ENCODE measurements at regions not wholly inside any gene's neighbourhood (a gene's known extent, or its start where the extent isn't known, plus 50 kb on each side); places are given as distances from the start of the nearest gene placed in this dataset.

DNA sequence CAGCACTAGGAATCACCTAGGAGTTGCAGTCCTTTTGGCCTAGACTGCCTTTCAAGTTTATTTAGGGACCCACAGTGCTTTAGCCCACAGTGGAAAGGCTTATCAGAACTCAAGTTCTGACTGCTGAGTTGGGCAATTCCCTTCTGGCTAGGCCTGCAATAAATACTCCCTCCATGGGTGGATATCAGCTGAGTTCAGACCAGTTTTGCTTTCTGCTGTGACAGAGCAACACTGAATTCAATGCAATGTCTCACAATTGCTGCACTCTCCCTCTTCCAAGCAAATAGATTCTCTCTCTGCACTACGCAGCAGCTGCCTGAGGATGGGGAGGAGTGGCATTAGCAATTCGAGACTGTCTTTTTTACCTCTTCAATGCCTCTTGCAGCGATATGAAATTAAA, 1153.3 kb downstream of the SORCS1 start:
- no peak for TF ChIP-seq CTCF (IDR thresholded peaks at IDR 0.05; ENCODE audit: extremely low read depth, missing control alignments)
- DNase-seq (ENCODE audit: low spot score): no peak

DNA sequence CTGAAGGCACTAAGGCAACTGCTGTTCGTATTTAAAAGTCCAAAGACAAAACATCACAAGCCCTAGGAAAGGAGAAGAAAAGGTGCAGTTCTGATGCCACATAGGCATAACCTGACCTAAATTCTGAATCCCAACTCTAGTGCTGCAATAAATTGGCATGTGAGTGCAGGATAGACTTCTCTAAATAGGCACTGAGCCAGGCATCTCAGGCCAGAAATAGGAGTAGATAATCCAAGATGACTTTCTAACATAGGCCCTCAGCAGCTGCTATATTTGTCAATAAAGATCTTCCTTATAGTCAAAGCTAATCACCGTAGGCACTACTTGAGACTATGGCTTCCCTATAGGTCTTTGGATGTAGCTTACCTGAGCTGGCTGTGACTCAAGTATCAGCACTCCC, 1163.8 kb downstream of the SORCS1 start:
- no peak for TF ChIP-seq CTCF (IDR thresholded peaks at IDR 0.05; ENCODE audit: extremely low read depth, missing control alignments)
- DNase-seq (ENCODE audit: low spot score): no peak

DNA sequence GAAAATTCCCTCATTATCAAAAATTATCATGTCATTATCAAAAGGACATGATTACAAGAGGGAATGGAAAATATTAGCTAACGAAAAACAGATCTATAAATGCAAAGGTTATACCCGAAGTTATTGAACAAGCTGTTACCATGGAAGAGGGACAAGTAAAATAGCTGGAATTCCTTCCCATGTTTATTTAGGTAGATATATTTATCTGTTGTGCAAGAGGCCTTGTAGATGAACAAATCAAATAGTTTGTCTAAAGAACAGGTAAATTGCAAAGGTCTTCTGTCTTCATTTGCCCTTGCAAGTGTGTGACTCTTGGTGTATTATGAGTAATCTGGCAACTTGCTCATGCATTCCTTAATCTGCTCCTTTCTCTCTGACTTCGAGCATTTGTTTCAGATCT, 1170.9 kb downstream of the SORCS1 start:
- no peak for TF ChIP-seq CTCF (IDR thresholded peaks at IDR 0.05; ENCODE audit: extremely low read depth, missing control alignments)
- no peak for DNase-seq (ENCODE audit: low spot score)

DNA sequence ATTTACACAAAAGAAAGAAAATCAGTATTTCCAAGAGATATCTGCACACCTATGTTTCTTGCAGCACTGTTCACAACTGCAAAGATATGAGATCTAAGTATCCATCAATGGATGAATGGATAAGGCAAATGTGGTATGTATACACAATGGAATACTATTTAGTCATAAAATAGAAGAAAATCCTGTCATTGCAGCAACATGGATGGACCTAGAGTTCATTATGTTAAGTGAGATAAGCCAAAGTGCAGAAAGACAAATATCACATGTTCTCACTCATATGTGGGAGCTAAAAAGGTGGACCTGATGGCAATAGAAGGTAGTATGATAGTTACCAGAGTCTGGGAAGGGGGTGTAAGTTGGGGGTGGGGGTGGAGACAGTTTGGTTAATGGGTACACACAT, 1171.6 kb downstream of the SORCS1 start:
- no peak for DNase-seq (ENCODE audit: low spot score)
- no peak for TF ChIP-seq CTCF (IDR thresholded peaks at IDR 0.05; ENCODE audit: extremely low read depth, missing control alignments)

- no peak for TF ChIP-seq CTCF (IDR thresholded peaks at IDR 0.05; ENCODE audit: extremely low read depth, missing control alignments)
- no peak for DNase-seq (ENCODE audit: low spot score)
These were observed 1174.0 kb downstream of the SORCS1 start for GRCh38 chr10:105990529-105990928.

DNA sequence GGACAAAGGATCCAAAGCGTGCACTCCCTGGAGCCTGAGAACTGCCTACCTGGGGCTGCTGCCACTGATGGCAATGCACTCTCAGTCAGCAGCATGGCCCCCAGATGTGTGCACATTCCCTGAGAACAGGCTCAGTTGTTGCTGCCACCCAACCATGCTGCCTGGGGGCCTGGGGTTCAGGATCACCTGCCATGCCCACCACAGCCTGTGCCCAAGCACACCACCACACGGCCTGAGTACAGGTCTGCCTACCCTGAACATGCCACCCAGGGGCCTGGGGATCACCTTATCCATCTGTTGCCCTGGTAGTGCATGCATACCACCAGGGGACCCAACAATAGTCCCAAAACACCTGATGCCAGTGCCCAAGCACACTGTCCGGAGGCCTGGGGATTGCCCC, 1174.5 kb downstream of the SORCS1 start:
- no peak for DNase-seq (ENCODE audit: low spot score)
- no peak for TF ChIP-seq CTCF (IDR thresholded peaks at IDR 0.05; ENCODE audit: extremely low read depth, missing control alignments)

DNA sequence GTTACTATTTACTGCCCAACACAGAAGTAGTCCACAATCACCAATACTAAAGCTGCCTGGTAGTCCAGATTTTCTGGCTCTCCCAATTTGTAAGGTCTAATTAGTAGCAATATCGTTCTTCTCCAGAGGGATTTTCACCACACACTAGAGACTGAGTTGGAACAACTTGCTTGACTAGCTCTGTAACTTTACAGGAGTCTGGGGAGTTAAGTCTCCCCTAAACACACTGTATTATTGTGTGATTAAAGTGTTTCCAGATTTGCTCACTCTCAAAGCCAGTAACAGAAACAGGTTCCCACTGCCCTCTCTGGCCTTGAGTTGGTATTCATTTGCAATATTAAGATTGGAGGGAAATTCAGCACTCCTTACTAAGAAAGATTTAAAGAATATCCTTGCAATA, 1175.7 kb downstream of the SORCS1 start:
- TF ChIP-seq CTCF (IDR thresholded peaks at IDR 0.05; ENCODE audit: extremely low read depth, missing control alignments): no peak
- DNase-seq (ENCODE audit: low spot score): no peak

Data from GM20000 (cell line).